OCI-M1 (cell line): ENCODE measurements at regions not wholly inside any gene's neighbourhood (a gene's known extent, or its start where the extent isn't known, plus 50 kb on each side); places are given as distances from the start of the nearest gene placed in this dataset.
"Not testable (repeated sequence)": the region's sequence is repeated elsewhere in the genome, so short reads cannot be mapped to it uniquely, and the experiment has no call there.

Experiments
- DNase-seq: peaks from one replicate; lab custom pipeline; 2025; lab: John Stamatoyannopoulos, UW

DNA sequence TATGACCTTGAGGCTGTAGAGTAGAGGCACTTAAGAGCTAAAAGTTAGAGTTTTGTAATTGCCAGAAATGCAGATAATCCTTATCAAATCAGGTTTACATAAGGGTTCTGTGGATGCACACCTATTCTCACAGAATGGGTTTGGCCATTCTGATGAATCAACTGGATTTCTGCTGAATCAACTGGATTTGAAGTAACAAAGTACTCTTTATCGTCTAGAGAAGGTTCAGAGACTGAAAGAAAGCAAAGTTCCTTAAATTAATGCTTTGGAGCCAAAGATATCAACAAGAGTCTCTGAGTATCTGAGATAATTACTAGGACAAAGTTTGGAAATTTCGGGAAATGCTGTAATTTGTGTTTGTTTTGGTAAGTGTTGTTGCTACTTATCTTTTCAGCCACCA lies 669.6 kb upstream of the ZNF608 start:
- no peak for DNase-seq

DNA sequence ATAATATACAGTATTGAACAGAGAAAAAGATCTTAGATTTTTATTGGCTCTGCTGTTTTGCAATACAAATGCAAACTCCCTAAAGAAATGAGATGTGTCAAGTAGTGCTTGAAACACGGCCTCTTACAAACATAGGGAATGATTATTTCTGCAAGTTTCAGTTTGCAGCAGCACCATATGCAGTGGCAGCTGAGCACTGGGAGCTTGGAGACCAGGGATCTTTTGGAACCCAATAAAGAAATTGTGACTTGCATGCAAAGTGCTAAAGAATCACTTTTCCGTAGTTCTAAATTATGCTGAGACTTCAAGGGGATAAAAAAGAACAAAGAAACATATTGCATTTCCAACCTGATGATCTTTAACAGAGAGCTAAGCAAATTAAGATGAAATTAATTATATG lies 674.6 kb upstream of the ZNF608 start:
- no peak for DNase-seq

DNA sequence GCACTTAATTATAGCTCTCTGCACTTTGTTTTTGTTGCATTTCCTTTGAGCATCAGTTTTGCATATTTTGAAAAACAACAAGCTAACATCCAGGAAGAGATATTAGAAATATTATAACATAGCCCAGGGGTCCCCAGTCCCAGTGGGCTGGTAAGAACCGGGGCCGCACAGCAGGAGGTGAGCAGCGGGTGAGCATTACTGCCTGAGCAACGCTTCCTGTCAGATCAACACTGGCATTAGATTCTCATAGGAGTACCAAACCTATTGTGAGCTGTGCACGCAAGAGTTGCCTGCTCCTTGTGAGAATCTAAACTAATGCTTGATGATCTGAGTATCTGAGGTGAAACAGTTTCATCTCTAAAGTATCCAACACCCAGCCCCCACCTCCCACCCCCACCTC lies 675.9 kb upstream of the ZNF608 start:
- DNase-seq: no peak

DNA sequence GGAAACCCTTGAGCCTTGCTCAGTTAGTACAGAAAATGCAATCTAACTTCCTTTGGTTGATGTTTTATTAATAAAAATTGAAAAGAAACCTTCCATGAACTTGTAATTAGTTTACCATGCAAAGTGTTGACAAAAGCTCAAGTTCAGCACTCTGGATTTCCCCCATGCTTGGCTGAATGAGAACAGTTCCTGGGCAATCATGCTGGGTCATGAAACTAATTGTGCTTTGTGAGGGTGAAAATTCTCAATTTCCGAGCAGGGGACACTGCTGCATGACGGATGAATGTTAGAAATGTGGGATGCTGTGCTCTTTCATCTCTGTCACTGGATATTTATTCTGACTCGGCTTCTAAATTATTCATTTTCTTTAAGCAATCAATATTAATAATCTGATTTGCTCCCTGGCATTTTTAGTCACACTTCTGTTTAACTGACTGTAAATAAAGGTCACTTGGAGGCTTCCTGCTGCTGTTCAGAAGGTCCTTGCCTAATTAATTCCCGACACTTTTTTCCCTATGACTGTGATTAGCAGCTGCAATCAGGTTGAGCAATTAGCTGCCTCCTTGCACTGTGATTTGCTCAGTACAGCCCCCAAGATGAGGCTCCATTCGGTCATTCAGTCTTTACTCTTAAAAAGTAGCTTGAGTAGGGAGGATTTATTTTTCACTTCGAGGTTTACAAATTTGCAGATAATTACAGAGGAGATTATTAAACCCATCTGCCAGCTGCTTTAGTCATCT lies 678.1 kb upstream of the ZNF608 start:
- no peak for DNase-seq

DNA sequence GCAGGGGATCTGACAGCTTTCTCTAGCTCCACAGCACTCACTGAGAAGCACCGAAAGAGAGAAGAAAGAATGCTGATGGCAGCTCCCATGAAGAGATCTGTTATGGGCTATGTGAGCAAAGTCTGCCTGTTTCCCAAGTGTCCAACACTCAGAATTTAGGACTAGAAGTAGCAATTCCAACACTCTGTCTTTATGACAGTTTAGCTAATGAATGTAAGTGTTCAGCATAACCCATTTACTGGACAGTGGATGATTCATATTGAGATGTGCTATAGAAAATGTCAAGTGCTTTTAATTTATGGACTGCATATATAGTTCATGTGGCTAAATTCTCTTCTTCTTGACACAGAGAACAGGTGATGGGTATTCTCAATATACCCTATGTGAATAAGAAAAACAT lies 683.1 kb upstream of the ZNF608 start:
- DNase-seq: no peak

DNA sequence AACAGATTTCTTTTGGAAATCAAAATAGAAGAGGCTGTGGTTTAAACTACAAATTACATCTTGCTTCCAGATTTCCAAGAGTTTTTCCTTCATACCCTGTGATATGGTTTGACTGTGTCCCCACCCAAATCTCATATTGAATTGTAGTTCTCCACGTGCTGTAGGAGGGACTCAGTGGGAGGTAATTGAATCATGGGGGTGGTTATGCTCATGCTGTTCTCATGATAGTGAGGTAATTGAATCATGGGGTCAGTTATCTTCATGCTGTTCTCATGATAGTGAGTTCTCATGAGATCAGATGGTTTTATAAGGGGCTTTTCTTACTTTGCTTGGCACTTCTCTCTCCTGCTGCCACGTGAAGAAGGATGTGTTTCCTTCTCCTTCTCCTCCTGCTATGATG lies 687.0 kb upstream of the ZNF608 start:
- DNase-seq: no peak

DNA sequence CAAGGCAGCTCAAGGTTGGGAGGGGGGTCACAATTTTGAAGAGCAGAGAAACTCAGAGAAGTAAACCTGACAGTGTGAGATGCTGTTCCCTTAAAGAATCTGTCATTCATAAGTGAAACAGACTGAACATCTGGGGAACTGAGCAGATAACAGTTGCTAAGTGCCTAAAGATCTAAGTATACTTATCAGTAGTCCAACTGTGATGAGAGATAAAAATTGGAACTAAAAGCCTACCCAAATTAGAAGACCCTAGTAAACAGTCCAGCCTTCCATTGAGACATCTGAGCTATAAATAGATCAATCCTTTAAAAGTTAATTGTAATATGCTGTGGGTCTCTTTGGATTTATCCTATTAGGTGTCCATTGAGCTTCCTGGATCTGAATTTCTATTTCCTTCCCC lies 692.8 kb upstream of the ZNF608 start:
- DNase-seq: no peak

DNA sequence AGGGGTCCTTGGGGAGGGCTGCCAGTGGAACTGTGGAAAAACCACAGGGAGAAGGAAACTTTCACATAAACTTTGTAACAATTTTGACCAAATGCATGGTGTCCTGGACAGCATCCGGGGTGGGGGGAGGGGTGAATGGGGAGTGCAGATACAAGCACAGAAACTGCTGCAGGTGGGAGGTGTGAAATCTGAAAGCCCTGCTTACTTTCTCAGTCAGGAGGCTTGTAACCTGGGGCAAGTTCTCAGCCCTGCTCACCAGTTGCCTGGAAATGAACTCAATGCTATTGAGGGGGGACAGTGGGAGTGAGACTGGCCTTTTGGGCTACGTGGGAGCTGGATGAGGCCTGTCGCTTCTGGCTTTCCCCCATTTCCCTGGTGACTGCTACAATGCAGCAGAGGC lies 694.5 kb upstream of the ZNF608 start:
- no peak for DNase-seq

DNA sequence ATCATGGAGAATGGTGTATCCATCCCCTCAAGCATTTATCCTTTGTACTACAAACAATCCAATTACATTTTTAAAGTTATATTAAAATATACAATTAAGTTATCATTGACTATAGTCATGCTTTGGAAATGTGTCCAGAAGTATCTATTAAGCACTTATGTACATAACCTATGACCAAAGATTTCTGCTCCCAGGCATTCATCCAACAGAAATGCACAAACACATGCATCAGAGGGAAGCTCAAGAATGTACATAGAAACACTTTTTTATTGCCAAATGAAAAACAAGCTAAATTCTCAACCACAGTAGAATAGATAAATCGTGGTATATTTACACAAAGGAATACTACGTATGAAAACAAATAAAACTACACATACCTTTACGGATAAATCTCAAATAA lies 700.5 kb upstream of the ZNF608 start:
- DNase-seq: no peak

DNA sequence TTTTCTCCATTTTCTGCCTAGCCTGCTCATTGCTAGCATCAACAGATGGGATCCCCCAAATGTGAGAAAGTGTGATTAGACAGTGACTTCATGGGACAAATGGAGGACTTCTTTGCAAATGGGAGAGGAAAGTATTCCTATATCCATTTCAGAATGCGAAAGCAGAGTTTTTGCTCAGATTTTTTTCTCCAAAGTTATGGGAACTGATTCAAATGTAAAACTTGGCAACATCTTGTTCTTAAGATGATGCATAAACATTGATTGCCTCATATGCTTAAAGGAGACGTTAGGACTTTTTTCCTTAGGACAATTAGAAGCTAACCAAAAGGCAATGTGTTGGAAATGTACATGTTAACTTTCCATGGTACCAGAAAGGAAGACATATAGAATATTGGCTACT lies 704.3 kb upstream of the ZNF608 start:
- no peak for DNase-seq

DNA sequence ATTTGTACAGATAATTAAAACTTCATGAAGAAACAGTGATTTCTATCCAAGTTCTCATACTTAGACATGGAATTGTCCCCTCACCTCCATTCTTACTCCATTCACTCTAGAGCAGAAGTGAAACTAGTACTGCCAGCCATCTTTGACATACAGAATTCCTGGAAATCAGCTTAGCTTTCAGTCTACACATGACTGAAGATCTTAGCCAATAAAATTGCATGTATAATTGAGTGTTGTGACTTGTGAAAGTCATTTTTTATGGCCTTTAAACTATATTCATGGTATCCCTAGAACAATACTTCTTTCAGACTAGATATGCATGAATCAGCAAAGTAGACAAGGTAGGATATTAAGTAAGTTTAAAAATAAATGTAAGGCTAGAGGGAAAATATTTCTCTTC lies 705.2 kb upstream of the ZNF608 start:
- DNase-seq: no peak

DNA sequence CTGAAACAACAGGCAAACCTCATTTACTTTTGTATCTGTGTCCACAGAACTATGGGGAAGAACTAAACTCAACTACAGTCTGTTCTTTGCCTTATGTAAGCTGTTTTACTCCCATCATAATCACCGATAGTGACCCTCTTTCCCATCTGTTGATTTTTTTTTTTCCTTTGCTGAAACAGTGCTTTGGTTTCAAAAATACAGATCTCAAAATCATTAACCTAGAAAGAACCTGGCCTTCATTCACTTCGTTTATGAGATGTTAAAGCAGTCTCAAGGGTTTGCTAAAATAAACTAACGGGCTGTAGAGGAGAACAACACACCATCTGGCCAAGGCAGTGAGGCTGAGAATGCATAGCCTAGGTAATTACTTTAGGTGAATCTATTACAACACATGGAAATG lies 706.6 kb upstream of the ZNF608 start:
- DNase-seq: no peak

DNA sequence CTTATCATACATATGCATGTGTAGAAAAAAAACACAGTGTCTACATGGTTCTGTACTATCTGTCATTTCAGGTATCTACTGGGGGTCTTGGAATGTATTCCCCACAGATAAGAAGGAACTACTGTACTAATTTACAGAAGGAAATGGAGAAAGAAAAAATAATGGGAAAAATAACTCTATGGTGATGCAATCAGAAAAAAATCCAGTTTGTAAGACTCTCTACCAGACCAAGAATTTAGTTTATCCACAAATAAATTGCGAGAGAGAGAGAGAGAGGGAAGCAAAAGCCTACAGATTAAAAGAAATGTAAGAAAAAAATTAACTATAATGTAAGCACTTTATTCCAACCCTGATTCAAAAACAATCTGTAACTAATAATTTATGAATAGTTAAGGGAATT lies 708.6 kb upstream of the ZNF608 start:
- DNase-seq: no peak

DNA sequence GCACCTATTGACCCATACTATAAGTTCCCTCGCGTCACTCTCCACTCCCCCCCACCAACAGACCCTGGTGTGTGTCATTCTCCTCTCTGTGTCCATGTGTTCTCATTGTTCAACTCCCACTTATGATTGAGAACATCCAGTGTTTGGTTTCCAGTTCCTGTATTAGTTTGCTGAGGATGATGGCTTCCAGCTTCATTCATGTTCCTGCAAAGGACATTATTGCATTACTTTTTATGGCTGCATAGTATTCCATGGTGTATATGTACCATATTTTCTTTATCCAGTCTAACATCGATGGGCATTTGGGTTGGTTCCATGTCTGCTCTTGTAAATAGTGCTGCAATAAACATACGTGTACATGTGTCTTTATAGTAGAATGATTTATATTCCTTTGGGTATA lies 709.6 kb upstream of the ZNF608 start:
- DNase-seq: not testable (repeated sequence)

DNA sequence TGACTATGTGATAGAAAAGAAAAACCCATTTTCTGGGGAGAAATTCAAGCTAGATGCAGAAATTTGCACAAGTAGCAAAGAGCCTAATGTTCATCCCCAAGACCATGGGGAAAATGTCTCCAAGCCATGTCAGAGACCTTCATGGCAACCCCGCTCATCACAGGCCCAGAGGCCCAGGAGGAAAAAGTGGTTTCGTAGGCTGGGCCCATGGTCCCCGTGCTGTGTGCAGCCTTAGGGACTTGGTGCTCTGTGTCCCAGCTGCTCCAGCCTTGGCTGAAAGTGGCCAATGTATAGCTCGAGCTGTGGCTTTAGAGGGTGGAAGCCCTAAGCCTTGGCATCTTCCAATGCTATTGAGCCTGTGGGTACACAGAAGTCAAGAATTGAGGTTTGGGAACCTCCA lies 711.2 kb upstream of the ZNF608 start:
- DNase-seq: no peak

DNA sequence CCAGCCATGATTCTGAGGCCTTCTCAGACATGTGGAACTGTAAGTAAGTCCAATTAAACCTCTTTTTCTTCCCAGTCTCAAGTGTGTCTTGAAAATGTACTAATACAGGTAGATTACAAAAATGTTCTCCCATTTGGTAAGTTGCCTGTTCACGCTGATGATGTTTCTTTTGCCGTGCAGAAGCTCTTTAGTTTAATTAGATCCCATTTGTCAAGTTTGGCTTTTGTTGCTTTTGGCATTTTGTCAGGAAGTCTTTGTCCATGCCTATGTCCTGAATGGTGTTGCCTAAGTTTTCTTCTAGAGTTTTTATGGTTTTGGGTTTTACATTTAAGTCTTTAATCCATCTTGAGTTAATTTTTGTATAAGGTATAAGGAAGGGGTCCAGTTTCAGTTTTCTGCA lies 712.5 kb upstream of the ZNF608 start:
- DNase-seq: not testable (repeated sequence)

DNA sequence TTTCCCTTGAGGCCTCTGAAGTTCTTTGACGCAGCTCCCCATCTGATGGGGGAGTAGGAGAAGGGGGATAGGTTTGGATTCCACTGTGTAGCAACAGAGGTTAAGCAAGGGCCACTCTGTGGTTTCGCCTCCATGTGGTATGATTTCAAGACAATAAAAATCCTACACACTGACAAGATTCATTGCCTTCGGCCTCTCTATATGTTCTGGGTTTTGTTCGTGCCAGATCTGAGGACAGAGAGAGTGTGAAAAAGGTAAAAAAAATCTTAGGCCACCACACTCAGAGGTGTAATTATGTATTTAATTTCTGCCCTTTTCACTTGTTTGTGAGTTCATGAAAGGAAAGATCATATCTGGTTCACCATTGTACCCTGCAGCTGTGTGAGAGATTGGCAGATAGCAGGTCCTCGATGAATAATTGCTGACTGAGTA lies 715.2 kb upstream of the ZNF608 start:
- DNase-seq: no peak

DNA sequence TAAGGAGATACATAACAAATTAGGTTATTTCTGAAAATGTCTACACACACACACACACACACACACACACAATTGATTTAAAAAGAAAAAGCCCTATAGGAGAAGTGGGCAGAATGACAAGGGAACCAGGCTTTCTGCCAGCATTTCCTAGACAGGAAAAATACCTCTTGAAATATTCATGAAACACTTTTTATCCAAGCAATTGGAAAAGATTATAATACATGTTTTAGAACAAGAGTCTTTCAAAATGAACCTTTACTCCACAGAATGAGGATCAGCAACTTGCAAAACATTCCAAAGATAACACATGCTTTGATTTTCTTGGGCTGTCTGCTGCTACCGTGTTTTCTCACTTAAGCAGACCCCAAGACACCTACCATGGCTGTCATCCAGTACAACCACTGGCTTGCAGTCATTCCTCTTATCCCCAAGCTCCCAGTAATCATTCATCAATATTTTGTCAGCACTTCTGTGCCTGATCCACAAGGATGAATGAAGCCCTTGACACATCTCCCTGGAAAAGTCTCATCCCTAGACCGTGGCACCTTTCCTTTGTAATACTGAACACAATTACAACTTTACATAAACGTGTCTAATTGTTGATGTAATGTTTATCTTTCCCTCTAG lies 717.1 kb upstream of the ZNF608 start:
- DNase-seq: no peak

DNA sequence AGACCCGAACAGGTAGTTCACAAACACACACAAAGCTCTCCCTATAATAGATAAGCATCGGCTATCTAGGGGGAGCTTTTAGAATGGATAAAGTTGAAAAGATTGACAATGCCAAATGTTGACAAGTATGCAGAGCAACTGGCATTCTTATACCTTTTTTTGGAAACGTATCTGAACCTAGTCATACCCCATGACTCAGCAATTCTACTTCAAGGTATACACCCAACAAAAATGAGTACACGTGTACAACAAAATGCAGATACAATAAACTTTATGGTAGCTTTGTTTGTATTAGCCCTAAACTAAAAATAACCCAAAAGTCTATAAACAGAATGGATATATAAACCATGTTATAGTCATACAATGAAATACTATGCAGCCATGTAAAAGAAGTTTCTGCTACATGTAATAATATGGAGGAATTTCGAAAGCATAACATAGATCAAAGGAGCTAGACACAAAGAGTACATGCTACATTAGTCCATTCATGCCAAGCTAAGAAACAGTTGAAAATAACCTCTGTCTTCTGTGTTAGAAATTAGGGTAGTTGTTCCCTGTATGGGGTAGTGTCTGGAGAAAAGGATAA lies 718.5 kb upstream of the ZNF608 start:
- no peak for DNase-seq

DNA sequence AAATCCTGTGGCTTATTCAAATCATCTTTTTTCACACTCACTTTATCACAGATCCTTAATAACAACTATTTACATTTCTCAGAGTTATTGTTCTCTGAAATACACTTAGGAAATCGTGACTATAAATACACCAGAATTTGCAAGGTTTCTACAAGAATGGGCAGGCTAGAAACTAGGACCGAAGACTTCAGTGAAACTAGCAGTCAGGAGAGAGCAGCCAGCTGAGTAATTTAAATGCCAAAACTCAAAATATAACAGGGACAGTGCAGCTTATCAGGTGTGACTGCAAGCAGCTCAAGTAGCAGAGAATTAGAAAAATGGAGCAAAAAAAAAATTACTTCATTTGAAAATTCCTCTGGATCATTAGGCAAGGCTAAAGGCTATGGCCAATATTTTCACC lies 719.3 kb upstream of the ZNF608 start:
- no peak for DNase-seq

DNA sequence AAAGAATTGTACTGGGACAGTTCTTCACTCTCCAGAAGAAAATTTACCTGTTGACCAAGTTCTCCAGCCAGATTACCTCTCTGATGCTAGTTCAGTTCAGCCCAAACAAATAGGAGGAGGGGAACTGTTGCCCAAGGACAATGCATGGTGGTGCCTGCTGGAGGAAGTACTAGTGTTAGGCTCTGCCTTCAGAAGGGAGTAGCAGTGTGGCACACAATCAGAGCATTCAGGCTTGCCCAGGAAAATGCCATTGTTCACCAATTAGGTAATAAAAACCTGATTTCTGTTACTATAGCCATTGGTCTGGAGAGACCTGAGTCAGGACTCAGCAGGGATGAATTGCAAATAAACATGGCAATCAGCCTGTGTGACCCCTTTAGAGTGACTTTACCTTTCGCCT lies 720.8 kb upstream of the ZNF608 start:
- DNase-seq: no peak

DNA sequence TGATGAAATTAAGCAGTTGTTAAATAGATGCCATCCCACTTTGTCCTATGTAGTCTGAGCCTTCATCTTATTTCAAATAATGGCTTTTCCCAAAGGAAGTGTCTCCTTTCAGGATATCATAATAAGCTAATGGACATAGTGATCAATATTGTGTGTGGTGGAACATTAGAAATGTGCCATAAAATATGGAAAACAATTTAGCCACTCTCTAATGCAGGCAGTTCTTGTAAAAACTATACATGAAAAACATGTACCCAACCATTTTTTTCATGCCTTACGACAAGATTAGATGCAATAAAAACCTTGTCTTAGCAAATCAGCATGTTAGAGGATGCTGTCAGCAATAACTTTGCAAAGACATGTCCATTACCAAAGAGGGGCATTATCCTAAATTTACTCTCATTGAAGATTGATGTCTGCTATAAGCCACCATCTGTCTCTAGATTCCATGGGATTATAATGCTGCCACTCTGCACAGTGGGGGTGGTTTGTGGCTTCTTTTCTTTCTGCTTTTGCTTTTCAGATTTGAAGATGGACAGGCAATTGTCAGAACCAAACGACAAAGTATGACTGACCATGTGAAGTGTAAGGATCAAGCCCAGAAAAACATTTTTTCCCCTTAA lies 724.0 kb upstream of the ZNF608 start:
- DNase-seq: no peak

DNA sequence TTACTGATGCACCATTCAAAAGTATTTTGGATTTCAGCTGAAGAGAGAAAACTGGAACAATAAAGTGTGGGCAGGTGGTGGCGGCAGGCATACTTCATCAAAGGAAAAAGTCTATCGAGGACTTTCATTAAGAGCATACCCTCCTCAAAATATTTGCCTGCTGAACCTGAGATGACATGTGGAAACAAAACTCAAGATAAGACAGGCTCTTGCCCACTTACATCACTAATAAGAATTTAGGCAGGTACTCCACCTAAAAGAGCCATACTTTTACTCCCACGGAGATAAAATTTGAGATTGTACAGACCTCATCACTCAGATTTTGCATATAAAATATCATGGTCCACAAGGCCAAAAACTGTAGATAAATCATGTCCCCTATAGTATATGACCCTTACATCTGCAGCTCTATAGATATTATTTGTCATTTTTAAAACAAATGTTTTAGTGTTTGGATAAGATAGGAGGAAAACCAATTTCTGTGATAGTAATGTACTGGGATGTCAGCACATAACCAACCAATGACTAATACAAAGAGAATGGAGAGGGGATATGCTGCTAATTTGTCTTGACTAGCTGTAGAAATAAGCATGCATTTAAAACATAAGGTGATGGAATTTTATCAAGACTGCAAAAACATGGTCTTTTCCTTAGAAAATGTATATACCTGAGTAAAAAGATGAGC lies 730.6 kb upstream of the ZNF608 start:
- DNase-seq: no peak
